Dermis microvascular lymphatic vessel endothelial cell (primary cell): ENCODE measurements at regions not wholly inside any gene's neighbourhood (a gene's known extent, or its start where the extent isn't known, plus 50 kb on each side); places are given as distances from the start of the nearest gene placed in this dataset.
"Not testable (repeated sequence)": the region's sequence is repeated elsewhere in the genome, so short reads cannot be mapped to it uniquely, and the experiment has no call there.

Experiments
- DNase-seq, 2 donors: peaks; one replicate each; pipeline versions ENCODE4 v3.0.0 to v3.0.0-alpha.2; 2010; ENCODE audit warnings: low read depth in 2 of 2

DNA sequence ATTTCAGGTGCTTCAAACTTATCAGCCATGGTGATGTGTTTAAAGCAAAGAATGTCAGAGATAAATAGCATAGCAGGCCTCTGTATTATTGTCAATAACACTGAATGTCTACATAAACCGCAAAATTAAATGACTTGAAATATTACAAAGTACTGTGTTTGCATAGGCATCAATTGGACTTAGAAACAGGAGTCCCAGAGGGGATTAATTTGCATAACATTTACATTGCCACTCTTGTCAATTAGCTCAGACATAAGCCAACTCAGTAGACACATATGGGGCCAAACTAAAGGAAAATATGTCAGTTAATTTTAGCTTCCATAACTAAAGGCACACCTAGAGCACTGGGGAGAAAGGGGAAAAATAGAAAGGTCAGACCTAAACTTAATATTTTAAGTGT lies 814.5 kb upstream of the NEGR1 start:
- DNase-seq: no peak

DNA sequence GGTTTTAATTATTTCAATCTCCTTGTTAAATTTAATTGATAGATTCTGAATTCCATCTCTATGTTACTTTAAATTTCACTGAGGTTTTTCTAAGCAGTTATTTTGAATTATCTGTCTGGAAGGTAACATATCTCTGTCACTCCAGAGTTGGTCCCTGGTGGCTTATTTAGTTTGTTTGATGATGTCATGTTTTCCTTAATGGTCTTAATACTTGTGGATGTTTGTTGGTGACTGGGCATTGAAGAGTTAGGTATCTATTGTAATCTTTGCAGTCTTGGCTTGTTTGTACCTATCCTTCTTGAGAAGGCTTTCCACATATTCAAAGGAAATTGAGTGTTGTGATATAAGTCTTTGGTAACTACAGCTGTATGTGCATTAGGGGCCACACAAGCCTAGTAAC lies 810.0 kb upstream of the NEGR1 start:
- DNase-seq: no peak

DNA sequence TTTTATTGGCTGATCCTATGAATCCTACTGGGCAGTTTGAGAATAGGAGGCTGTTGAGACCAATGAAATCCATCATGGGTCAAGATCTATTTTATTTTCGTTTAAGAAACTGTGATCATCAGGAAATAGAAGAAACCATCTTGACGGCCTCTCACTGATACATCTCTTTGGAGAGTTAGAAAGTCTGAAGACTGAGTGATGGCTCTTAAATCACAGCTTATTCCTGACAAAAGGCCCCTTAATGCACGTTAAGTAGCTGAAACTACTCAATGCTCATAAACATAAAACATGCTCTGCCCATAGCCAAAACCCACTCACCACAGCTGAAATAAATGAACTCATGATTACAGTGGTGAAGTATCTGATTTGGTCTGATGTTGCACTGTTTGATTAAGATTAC lies 784.5 kb upstream of the NEGR1 start:
- DNase-seq: no peak

DNA sequence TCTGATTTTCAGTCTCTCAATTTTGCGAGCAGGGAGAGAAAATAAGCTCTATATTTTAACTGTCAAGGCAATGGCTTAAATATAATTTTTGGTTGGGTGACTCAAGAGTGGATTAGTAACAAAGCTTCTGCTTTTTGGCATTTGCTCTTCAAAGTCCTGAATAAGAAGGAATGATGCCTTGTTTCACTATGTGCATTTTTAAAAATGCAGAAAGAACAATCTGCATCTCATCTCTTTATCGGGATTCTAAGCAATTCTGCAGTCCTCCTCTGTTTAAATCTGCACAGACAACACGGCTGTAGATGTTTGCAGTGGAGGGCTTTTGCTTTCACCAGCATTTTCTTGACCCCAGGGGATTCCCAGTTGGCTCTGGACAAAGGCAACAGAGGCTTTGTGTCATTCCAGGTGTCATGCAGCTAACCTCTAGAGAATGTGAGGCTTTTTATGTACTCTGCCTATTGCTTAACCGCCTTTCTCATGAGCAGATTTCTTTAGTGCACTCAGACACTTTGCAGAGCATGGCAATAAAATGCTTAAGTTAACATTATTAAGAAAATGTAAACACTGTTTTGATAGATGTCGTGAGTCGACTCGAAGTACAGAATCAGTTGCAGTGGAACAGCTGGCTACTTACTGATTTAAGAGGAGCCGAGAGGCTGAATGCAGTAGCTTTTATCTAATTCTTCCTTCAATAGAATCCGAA lies 783.2 kb upstream of the NEGR1 start:
- DNase-seq: no peak

DNA sequence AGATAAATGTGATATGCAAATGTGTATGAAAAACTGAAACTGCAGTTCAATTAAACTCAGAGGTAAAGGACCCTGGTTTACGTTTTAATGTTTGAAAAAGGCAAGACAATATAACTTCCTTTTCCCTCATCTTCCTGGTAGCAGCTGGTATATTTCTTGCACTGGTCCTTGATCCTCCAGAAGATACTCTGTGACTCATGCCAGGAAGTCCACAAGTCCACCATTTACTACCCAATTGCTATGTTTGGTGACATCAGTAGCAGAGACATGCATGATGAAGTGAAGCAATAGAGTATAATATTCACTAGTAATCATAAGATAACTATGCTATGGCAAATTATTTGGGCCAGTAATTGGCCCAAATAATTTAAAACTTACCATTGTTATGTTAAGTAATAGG lies 774.5 kb upstream of the NEGR1 start:
- DNase-seq: no peak

DNA sequence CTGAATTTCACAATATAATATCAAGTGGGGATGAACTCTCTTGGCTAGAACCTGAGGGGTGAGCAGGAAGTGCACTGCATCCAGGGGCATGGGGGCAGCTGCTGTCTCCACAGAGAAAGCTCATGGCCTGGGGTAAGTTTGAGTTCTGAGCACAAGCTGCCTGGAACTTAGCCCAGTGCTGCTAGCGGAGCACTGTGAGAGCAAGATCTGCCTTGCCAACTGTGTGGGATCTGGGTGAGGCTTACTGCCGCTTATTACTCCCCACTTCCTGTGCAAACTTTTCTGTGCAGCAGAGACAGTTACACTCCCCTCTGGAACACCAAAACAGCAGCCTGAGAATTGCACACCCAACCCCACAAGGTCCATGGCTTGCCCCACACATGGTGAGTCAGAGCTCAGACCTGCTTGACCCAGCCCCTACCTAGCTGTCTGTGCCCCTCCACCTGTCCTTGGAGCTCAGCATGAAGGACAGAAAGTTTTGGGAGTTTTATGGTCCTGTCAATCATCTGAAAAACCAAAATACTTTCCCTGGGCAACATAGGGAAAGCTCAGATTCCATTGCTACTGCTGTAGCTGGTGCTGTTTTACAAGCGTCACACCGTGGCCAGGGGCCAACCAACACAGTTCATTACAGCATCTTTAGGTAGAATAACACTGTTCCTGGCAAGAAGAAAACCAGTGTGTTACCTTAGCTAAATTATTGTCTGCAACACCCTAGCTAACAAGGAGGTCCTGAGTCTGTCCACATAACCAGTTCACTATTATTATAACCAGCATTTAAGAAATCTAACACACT lies 762.1 kb upstream of the NEGR1 start:
- DNase-seq: no peak

DNA sequence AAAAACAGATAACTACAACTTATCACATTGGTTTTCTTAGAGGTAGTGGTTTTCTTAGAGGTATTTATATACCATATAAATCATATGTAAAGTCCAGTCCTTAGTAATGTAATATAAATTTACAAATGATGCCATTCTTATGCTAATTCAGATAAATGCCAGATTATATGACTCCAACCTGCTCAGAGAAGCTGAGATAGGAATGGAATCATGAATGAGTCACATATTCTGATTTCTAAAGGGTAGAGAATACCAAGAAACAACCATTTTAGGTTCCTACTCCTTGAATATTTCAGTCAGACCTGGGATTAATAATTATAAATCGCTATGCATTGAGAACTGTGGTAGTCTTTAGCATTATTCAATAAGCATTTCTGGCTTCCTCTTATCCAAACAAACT lies 760.1 kb upstream of the NEGR1 start:
- DNase-seq: no peak

DNA sequence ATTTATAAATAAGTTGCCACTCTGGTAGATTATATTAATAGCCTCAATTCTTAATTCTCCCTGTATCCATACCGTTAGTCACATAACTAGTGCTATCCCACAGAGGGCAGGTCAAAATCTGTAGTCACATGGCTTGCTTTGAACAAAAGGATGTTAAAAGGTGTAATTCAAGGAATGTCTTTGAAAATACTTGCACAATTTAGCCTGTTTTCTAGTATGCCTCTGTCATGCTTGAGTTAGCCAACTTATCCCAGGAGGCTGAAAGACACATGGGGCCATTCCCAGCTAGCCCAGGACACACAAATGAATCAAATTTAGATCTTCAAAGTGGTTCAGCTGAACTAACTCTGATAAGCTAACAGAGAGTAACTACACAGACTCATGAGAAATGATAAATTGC lies 758.5 kb upstream of the NEGR1 start:
- no peak for DNase-seq

DNA sequence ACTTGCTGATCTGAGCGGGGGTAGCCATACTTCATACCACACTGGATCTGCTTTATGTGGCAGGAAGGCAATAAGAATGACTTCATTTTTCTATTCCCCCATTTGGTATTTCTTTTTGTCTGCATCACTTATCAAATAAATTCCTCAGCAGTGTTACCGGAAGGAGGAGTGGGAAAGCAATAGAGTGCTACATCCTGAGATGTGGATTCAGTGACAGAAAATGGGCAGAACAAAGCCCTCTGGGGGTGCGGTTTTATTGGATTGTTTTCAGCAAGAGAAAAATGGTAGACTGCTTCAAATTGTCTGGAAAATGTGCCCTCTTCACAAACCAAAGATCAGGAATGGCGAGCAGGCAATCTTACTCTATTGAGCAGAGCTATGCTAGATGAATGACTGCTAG lies 751.9 kb upstream of the NEGR1 start:
- no peak for DNase-seq

DNA sequence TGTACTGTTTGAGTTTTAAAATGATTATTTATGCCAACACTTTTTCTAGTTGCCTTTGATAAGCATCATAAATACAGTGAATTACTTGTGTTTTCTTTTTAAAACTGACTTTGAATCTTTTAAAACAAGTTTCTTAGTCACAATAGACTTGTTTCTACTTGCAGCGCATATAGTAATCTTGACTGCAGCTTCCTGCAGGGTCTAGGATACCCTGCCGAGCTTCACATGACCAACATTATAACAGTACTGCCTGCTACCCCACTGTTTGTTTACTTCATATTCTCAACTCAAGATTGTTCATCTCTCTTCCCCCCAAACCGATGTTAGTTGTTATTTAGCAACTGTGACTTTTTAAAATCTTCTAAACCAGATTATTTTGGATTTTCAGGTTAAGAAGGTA lies 751.3 kb upstream of the NEGR1 start:
- DNase-seq: no peak

DNA sequence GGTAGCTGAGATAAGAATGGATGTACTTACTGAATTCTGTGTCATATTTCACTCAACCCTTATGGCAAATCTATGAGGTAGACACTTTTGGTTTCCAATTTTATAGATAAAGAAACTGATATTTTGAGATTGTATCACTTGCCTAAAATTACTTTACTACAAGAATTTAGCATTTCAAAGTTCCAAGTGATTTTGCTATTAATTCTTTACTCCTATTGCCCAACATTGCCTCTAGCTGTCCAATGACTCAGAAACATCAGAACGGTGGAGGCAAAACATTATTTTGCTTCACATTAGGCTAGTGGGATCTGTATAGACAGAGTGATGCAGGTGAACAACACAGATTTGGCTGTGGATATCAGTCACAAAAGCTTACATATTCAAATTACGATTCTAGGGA lies 747.2 kb upstream of the NEGR1 start:
- no peak for DNase-seq

DNA sequence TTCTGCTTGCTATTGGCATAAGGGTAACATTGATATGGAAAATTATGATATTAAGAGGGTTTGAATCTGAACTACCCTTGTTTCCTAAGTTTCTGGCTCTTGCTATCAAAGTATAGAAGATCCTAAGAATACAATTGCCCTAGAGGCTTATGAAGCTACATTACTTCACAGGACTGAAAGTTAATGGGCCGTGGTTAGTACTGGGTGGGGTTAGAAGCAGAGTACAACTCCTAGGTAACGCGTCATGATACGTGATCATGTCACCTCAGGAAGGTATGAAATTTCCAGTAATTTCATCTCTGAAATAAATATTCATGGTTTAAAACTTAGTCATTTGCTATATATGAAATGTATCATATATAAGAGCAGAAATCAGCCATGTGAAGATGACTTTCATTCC lies 743.8 kb upstream of the NEGR1 start:
- no peak for DNase-seq

DNA sequence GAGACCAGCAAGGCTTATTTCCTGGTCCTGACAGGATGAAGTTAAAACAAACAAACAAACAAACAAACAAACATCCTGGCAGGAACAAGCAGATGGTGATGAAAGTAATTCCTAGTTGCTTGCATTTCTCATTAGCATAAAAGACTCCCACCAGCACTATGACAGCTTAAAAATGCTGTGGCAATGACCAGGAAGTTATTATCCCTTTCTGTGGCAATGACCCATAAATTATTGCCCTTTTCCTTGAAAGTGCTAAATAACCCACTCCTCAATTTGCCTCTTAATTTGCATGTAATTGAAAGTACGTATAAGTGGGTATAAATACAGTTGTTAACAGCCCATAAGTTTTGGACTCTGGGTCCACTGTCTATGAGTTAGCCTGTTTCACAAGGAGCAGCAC lies 727.6 kb upstream of the NEGR1 start:
- no peak for DNase-seq

DNA sequence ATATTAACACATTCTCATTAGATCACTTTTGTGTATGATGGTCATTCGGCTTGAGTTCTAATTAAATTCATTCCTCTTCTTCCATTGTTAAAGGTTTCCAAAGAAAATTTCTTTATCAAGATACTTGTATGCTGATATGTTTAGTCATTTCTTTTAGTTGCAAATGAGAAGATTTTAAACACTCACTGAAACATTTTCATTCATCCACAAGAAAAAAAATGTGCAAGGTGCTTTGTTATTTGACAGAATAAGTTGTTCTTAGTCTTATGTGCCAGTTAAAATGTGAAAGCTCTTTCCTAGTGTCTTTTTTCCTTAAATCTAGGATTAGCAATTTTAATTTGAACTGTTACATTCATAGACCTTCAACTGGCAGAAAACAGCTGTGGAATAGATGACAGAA lies 727.0 kb upstream of the NEGR1 start:
- DNase-seq: no peak

DNA sequence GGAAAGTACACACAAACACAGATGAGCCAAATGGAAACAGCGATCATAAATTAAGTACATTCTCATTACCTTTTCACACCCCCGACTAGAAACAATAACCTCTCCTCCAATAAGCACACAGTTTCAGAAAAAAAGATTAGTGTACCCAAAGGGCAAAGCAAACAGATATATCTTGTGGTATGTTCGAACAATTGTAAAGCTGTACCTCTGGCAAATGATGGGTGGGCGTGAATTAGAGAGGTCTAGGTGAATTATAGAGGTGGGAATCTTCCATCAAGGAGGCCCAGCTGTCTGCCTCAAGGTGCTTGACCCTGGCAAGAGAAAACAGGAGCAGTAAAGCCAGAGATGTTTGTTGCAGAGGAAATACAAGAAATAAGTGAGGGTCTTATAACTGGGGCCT lies 715.3 kb upstream of the NEGR1 start:
- no peak for DNase-seq

DNA sequence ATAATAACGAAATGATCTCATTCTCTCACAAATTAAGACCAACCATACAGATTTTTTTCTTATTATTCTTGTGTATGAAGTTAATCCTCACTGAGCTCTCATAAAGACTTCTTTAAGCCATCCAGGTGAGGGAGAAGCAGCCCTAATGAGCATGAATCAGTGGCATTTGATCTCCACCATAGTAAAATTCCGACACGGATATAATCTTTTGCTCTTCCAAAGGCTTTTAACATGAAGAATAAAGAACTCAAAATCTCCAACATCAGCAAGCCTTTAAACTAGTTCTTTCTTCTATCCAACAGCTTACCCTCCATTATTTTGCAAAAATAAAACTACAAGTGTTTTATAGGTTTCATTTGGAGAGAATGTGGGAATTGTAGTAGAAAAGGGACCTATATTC lies 714.7 kb upstream of the NEGR1 start:
- no peak for DNase-seq

DNA sequence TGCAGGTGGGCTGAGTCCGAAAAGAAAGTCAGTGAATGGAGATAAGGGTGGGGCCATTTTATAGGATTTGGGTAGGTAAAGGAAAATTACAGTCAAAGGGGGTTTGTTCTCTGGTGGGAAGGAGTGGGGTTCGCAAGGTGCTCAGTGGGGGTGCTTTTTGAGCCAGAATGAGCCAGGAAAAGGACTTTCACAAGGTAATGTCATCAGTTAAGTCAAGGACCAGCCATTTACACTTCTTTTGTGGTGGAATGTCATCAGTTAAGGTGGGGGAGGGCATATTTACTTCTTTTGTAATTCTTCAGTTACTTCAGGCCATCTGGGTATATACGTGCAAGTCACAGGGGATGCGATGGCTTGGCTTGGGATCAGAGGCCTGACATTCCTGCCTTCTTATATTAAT lies 705.5 kb upstream of the NEGR1 start:
- DNase-seq: not testable (repeated sequence)

DNA sequence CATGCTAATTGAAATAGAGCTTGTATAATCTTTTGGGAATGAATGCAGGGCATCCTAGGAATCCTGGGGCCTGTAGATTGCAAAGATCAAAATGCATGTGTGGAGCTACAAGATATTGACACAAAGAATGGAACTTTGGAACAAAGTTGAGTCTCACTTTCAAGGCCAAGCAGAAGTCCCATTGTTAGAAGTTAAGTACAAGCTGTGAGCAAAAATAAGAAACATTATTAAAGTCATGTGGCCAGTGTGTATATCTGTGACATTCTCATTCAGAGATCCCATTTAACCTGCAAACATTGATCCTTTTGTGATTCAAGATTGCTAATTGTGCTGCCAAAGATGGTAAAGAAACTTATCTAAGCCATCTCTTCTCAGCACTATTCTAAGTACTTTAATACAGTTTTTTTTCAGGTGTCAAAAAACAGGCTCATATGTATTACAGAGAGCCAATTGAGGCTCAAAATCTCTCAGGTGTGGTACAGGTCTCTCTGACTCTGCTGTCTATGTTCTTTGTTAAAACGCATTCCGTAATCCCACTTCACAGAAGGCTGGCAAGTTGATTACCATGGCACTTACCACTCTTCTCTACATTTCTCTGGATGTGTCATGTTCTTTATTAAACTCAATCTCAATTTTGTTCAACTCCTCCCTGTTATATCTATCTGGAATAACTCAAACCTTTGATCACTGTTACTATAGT lies 704.4 kb upstream of the NEGR1 start:
- no peak for DNase-seq

DNA sequence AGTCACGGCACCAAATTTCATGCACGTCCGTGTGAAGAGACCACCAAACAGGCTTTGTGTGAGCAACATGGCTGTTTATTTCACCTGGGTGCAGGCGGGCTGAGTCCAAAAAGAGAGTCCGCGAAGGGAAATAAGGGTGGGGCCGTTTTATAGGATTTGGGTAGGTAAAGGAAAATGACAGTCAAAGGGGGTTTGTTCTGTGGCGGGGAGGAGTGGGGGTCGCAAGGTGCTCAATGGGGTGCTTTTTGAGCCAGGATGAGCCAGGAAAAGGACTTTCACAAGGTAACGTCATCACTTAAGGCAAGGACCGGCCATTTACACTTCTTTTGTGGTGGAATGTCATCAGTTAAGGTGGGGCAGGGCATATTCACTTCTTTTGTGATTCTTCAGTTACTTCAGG lies 702.7 kb upstream of the NEGR1 start:
- not testable (repeated sequence) for DNase-seq

DNA sequence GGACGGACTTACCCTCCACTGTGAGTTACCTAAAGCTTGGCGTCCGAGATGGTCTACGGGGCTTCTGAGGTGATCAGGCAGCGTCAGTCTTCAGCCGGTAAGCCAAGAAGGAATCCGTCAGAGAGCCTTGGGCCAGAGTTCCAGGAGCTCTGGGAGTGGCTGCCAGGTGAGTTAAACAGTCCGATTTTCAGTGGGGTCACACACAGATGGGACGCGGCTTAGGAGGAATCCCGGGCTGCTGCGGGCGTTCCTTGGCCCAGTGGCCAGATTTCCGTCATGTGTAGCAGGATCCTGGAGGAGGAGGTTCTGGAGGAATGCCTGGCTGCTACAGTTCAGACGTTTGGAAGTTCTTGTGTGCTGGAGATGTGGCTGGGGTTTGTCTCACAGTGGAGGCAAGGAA lies 700.7 kb upstream of the NEGR1 start:
- DNase-seq: not testable (repeated sequence)

DNA sequence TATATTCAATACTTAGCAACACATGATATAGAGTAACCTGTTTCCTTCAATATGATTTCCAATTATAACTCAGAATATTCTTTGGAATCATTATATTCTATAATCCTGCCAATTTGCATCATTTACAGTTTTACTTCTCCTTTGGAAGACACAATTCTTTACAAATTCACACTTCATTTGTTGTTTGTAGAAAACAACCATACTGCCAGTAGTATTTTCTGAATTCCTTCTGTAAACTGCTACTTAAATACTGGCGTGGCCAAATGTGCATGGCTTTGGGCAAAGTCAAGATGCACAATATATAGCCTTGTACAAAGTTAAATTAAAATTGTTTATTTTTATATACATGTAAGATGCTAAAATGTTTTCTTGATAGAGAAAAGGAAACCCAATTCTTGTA lies 687.1 kb upstream of the NEGR1 start:
- DNase-seq: no peak

DNA sequence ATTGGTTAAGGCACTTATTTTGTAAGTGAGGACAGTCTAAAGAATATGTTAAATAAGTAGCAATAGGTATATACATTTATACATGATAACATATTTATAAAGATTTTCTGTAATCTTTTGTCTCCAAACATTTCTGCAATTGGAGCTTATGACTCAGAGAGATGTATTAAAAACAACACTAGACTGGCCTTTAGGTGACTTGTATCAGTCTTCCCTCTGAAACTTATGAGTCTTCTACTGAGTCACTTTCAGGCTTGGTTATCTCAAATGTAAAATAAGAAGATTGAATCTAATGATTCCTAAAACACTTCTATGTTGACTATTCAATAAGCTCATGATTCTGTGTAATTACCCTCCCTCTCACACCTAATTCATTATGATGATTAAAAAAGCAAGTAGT lies 672.6 kb upstream of the NEGR1 start:
- no peak for DNase-seq

DNA sequence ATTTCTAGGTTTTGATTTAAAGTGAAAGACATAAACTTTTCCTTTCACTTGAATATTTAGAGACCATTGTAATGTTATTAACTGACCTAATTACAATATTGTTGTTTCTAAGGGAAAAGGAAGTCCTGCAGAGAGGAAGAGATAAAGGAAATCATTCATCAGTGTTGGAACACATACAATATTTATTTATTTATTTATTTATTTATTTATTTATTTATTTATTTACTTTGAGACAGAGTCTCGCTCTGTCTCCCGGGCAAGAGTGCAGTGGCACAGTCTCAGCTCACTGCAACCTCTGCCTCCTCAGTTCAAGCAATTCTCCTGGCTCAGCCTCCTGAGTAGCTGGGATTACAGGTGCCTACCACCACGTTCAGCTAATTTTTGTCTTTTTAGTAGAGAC lies 668.6 kb upstream of the NEGR1 start:
- not testable (repeated sequence) for DNase-seq
